ENCODE measurements at regions not wholly inside any gene's neighbourhood (a gene's known extent, or its start where the extent isn't known, plus 50 kb on each side); places are given as distances from the start of the nearest gene placed in this dataset.
A peak's percentile ranks its signal among the peaks of the same experiment; 100 is the strongest.

GRCh38 chr3:160622263-160623045 is 54.5 kb upstream of the ARL14 start:
- Histone ChIP-seq H3K27me3 (ENCODE audit: control insufficient read depth, insufficient read depth, low read length) (no peaks in the 10 kb centered on the region), H3K4me1 (ENCODE audit: control insufficient read depth, insufficient read depth, low read length) (no peaks in the 10 kb centered on the region), H3K36me3 (ENCODE audit: control insufficient read depth, insufficient read depth, low read length) (no peaks in the 10 kb centered on the region), H3K4me3 (ENCODE audit: low read depth in 2 of 2, low read length in 2 of 2) (no peak overlapping the region), H3K9me3 (ENCODE audit: control insufficient read depth, insufficient read depth, low read depth, low read length) (no peaks in the 10 kb centered on the region), H3K27ac (ENCODE audit: low read length) (peak overlapping the region; percentile 13; the same call in 1 of the 2 replicates)
- ATAC-seq (no peak), DNase-seq (ENCODE audit: low read depth, low spot score) (no peak)
- intact Hi-C loops (cut with micrococcal nuclease; ENCODE audit: unreplicated experiment) = no loop called here
- ChIA-PET CTCF (interaction anchor here (0.7 kb wide), 2 partner anchors 15 to 475 kb away, joined by 6 to 11 read pairs; no protein-coding TSS in a partner anchor), POLR2A (no interaction called here)
- TF ChIP-seq POLR2AphosphoS5 (IDR thresholded peaks at IDR 0.05; ENCODE audit: low read depth, low read length) (no peak), SIN3A (IDR thresholded peaks at IDR 0.05; ENCODE audit: borderline replicate concordance, insufficient read depth, low read depth, low read length) (no peak), CTCF (IDR thresholded peaks at IDR 0.05) (no peak), REST (IDR thresholded peaks at IDR 0.05; ENCODE audit: insufficient read depth in 1 of 2, low read depth in 2 of 2, low read length in 1 of 2) (no peak), TCF7L2 (IDR thresholded peaks at IDR 0.05; ENCODE audit: low read depth, low read length) (no peak)
- in situ Hi-C loops (cut with HindIII; ENCODE audit: low pct_unique_long_range_greater_than_20kb, low sequenced_read_pairs) = no loop called here
- BruUV-seq (replicated peaks) = no TSS peak

GRCh38 chr3:160618878-160619277 is 53.5 kb upstream of the KPNA4 start:
- Histone ChIP-seq H3K9me3 (ENCODE audit: control insufficient read depth, insufficient read depth, low read depth, low read length) (no peaks in the 10 kb centered on the region), H3K4me1 (ENCODE audit: control insufficient read depth, insufficient read depth, low read length) (no peaks in the 10 kb centered on the region), H3K27me3 (ENCODE audit: control insufficient read depth, insufficient read depth, low read length) (no peaks in the 10 kb centered on the region), H3K36me3 (ENCODE audit: control insufficient read depth, insufficient read depth, low read length) (no peaks in the 10 kb centered on the region), H3K4me3 (ENCODE audit: low read depth in 2 of 2, low read length in 2 of 2) (no peak overlapping the region), H3K27ac (ENCODE audit: low read length) (no peak overlapping the region)
- ATAC-seq = no peak
- ChIA-PET POLR2A (no interaction called here), CTCF (no interaction called here)
- in situ Hi-C loops (cut with HindIII; ENCODE audit: low pct_unique_long_range_greater_than_20kb, low sequenced_read_pairs) = no loop called here
- BruUV-seq (replicated peaks) = no TSS peak
- TF ChIP-seq SIN3A (IDR thresholded peaks at IDR 0.05; ENCODE audit: borderline replicate concordance, insufficient read depth, low read depth, low read length) (no peak), CTCF (IDR thresholded peaks at IDR 0.05) (no peak), POLR2AphosphoS5 (IDR thresholded peaks at IDR 0.05; ENCODE audit: low read depth, low read length) (no peak), REST (IDR thresholded peaks at IDR 0.05; ENCODE audit: insufficient read depth in 1 of 2, low read depth in 2 of 2, low read length in 1 of 2) (no peak), TCF7L2 (IDR thresholded peaks at IDR 0.05; ENCODE audit: low read depth, low read length) (no peak)
- intact Hi-C loops (cut with micrococcal nuclease; ENCODE audit: unreplicated experiment) = no loop called here
- no peak for DNase-seq (ENCODE audit: low read depth, low spot score)
